NCI-H2107 treated with DMSO at 0.1 percent for 48 hours (cell line): ENCODE measurements at regions not wholly inside any gene's neighbourhood (a gene's known extent, or its start where the extent isn't known, plus 50 kb on each side); places are given as distances from the start of the nearest gene placed in this dataset.

Experiments used
- DNase-seq: peaks from one replicate; lab custom pipeline; 2025; ENCODE audit not compliant: unreplicated experiment; lab: John Stamatoyannopoulos, UW

GRCh38 chr18:46343456-46343855 is 239.3 kb downstream of the HAUS1 start:
- no peak for DNase-seq

- DNase-seq: no peak
These were observed 239.8 kb downstream of the HAUS1 start for GRCh38 chr18:46343931-46344372.

DNA sequence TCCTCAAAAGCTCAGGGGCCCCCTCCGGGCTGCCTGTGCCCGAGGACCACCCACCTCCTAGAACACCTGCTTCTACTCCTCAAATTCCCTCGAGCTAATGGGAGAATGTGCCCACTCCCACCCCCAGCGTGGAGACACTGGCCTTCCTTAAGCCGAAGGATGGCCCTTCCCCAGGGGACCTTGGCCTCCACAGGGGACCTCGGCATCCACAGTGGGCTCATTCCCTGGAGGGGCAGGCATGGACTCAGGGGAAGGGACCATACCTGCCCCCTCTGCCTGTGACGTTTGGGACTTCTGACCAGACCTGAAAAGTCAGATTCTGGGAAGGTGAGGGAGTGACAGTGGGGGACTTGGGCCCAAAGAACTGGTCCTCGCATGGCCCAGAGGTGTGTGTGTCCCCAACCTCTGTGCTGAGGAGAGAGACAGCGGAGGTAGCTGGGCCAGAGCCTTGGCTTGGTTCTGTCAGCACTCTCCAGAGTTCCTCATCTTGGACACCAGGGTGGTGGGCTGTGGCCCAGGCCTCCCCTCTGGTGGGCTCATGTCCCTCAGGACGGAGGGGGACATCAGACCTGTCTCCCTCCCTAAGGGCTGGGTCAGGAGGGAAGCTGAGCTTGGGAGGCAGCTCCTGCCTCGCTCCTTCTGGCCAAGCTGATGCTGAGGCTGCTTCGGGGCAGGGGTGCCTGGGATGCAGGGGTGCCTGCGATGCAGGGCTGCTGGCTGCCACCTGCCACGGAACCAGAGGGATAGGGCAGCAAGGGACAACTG is 240.4 kb downstream of the HAUS1 start:
- DNase-seq: no peak

DNA sequence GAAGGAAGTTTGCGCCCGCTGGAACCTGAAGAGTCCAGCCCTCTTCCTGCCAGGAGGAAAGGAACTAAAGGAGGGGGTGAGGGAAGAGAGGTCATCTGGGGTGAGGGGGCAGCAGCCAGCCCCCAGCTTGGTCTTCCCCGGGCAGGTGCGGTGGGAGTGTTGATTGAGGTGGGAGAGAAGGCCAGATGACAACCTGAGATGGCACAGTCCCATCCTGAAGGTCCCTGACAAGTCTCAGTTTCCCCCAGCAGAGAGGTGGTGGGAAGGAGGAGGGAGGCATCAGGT is 240.9 kb downstream of the HAUS1 start:
- DNase-seq: no peak

GRCh38 chr18:46346213-46346612 is 242.0 kb downstream of the HAUS1 start:
- DNase-seq: no peak

- DNase-seq: no peak
These were observed 242.9 kb downstream of the HAUS1 start for GRCh38 chr18:46346896-46347630.

- no peak for DNase-seq
These were observed 246.5 kb downstream of the HAUS1 start for GRCh38 chr18:46350598-46351159.

DNA sequence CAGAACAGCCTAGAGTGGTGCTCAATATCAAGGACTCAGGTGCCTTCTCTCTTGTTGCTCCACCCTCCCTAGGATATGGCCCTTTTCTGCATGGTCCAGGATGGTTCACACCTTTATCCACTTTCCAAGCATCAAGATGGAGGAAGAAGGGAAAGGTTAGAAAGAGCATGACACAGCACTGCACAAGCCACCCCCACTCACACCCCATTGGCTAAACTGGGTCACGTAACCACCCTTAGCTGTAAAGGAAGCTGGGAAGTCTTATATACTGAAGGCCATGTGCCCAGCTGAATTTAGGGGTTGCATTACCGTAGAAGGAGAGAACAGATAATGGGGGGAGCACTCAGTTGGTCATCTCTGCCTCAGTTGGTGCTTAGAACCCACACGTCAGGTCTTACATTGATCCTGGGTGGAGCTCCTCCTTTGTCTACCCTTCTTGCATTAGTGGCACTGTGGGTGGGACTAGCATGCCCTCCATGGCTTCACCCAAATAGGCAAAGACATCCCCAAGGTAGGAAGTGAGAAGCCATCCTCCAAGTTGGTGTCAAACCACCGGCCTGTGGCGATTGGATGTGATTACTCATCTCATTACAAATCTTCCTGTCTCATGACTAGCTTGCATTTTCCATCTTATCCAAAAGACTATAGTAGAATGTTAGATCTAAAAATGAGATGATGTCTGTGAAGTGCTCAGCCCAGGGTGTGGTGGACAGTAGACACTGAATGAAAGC is 248.5 kb downstream of the HAUS1 start:
- no peak for DNase-seq

- DNase-seq: no peak
These were observed 249.3 kb downstream of the HAUS1 start for GRCh38 chr18:46353460-46353859.

DNA sequence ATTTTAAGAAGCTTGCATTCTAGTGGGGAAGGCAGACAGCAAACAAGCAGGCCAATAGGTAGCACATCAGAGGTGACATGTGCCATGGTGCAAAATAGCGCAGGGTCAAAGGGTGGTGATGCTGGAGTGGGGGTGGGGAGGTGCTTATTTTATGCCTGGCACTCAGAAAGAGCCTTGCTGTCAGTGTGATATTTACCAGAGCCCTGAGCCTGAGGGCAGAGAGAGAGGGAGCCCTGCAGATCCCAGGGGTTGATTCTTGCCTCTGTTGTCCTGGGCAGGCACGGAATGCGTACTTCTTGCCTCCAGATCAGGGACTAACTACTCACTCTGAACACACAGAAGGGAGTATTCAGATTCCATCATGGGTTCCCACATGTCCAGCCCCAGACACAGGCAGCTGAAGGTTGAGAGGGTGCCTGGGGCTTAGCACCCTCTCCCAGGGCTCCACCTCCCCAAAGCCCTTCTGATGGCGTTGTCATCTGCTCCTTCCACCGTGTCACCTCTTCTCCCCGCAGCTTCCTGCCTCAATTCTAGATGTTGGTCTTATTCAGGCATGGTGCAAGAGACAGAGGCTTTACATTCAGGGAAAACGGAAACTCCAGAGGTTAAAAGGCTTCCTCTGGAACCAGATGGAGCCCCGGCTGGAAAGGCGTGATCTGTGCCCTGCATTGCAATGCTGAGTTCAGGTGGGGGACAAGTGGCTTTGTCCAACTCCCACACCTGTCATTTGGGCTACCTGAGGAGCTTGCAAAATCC is 252.3 kb downstream of the HAUS1 start:
- DNase-seq: no peak

DNA sequence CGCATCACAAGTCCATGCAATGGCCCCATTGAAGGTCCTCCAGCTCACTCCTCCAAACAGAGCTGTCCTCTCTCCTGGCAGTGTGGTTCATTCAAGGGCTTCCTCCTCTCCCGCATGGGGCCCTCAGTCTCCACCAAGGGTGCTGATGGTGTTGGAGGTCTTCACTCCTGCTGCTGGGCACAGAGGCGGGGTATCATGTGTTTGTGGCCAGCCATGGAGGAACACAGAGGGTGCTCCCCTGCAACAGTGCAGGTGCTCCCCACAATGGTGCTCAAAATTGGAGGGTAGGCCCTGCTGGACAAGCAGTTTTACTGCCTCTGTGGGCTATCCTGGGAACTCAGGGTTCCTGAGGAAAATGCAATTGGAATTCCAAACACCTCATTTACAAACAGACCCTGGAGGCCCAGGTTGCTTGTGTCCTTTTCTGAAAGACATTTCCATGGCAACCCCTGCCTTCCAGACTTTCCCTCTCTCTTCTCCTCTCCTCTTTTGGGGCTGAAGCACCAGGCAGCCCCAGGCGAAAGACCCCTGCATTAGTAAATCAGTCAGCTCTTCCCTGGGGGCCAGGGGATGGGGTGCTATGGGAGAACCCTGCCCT is 256.0 kb downstream of the HAUS1 start:
- DNase-seq: no peak

DNA sequence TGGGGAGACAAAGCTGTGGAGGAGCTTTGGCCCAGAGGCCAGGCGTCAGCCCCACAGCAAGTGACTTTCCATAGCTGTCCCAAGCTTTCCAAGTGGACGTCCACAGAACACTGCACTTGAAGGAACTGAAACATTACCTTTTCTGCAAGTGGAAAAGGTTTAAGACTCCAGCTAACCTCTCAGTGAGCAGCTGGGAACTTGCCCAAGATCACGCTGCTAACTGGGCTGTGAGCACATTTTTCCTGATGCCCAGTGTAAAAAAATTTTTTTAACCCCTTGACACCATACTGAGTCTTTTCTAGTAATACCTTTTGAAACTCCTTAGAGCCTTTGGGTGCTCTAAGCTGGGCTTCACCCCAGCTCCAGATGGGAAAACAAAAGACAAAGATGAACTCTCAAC is 256.7 kb downstream of the HAUS1 start:
- no peak for DNase-seq

- no peak for DNase-seq
These were observed 258.3 kb downstream of the HAUS1 start for GRCh38 chr18:46362533-46362932.

DNA sequence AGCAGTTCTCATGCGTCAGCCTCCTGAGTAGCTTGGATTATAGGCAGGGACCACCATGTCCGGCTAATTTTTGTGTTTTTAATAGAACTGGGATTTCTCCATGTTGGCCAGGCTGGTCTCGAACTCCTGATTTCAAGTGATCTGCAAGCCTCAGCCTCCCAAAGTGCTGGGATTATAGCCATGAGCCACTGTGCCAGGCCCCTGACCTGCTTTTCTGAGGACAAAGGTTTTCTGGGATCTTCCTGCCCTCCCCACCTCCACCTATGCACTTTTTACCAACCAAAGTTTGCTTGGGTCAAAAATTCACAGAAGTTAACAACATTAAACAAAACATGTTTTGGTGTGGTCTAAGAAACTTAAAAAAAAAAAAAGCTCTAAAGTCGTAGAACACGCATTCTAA is 259.9 kb downstream of the HAUS1 start:
- DNase-seq: no peak

- no peak for DNase-seq
These were observed 262.0 kb downstream of the HAUS1 start for GRCh38 chr18:46366201-46366600.

DNA sequence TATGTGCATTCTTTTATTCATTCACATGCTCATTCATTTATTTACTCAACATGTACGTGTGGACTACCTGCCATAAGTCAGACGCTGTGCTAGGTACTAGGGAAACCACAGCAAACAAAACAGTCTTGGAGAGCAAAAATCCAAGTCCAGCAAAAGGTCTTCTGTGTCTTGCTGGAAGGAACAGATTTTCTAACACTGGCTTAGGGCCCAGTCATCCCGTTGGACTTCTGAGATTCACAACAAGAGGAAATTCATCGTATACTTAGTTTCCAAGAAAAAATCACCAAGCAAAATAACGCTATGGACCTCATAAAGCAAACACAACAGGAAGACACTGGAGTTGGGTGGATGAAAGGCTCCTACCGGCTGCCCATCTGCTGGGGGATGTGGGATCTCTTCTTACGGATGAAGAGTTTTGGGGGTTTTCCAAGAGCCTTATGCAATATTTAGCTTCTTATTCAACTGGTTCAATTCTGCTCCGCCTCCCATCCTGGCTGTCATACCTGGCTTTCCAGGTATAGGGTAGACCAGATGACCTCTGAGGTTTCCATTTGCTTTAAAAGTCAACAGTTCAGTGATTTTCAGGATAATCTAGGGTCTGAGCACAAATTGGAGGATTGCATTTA is 262.7 kb downstream of the HAUS1 start:
- no peak for DNase-seq

DNA sequence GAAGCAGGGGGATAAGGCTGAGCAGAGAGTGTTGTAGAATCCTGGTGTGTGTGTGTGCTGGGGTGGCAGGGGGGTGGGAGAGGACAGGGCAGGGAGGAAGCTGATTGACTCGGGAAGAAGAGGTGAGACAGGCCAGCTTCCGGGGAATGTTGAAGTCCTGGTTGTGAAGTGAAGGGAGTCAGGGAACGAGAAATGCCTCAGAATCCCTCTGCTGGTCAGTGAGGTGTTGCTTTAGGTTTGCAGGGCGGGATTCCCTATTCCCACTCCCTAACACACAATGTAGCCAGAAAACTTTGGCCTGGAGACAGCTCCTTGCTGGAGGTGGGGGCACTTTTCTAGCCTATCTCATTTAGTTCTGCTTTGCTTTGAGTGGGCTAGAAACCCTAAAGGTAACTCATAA is 265.1 kb downstream of the HAUS1 start:
- no peak for DNase-seq

DNA sequence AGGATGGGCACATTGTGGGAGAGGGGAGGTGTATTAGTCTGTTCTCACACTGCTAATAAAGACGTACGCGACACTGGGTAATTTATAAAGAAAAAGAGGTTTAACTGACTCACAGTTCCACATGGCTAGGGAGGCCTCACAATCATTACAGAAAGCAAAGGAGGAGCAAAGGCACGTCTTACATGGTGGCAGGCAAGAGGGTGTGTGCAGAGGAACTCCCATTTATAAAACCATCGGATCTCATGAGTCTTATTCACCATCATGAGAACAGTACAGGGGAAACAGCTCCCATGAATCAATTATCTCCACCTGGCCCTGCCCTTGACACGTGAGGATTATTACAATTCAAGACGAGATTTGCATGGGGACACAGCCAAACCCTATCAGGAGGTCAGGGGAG is 266.7 kb downstream of the HAUS1 start:
- no peak for DNase-seq

DNA sequence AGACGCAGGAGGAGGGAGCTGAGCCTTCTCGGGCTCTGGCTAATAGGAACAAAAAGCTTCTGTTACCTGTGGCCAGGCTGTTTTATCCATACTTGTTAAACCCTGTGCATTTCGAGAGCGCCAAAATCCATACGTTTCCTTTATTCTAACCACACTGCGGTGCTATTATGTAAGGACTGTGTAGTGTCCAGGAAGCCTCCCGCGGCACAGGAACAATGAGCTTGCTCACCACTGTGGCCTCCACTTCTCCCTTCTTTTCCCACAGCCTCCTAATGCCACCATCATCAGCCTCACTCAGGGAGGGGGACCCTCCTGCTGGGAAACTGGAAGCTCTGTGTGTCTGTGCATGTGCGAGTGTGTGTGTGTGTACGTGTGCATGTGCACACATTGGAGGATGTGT is 268.5 kb downstream of the HAUS1 start:
- DNase-seq: no peak

- DNase-seq: no peak
These were observed 268.9 kb downstream of the HAUS1 start for GRCh38 chr18:46373131-46373530.
